M059J (cell line): ENCODE measurements at regions not wholly inside any gene's neighbourhood (a gene's known extent, or its start where the extent isn't known, plus 50 kb on each side); places are given as distances from the start of the nearest gene placed in this dataset.
A peak's percentile ranks its signal among the peaks of the same experiment; 100 is the strongest.
"Not testable (repeated sequence)": the region's sequence is repeated elsewhere in the genome, so short reads cannot be mapped to it uniquely, and the experiment has no call there.

Source experiments
- DNase-seq: peaks from one replicate; pipeline ENCODE4 v3.0.0-alpha.2; 2012; ENCODE audit warnings: low read depth

GRCh38 chr7:52261057-52261456 lies 774.4 kb upstream of the POM121L12 start:
- DNase-seq: no peak

- peak; percentile 3 for DNase-seq
Measured at GRCh38 chr7:52260046-52260665, 775.3 kb upstream of the POM121L12 start.

- no peak for DNase-seq
Measured at GRCh38 chr7:52257890-52258289, 777.5 kb upstream of the POM121L12 start.

- no peak for DNase-seq
Measured at GRCh38 chr7:52254396-52255010, 780.9 kb upstream of the POM121L12 start.

GRCh38 chr7:52253953-52254352 lies 781.5 kb upstream of the POM121L12 start:
- DNase-seq: no peak

- DNase-seq: no peak
Measured at GRCh38 chr7:52249741-52250140, 785.7 kb upstream of the POM121L12 start.

GRCh38 chr7:52247518-52247917 lies 787.9 kb upstream of the POM121L12 start:
- no peak for DNase-seq

- no peak for DNase-seq
Measured at GRCh38 chr7:52243685-52244084, 791.7 kb upstream of the POM121L12 start.

- DNase-seq: no peak
Measured at GRCh38 chr7:52233248-52233647, 802.2 kb upstream of the POM121L12 start.

- no peak for DNase-seq
Measured at GRCh38 chr7:52211930-52212329, 823.5 kb upstream of the POM121L12 start.

GRCh38 chr7:52209614-52210013 lies 825.8 kb upstream of the POM121L12 start:
- no peak for DNase-seq

- no peak for DNase-seq
Measured at GRCh38 chr7:52197221-52197620, 838.2 kb upstream of the POM121L12 start.

- DNase-seq: no peak
Measured at GRCh38 chr7:52195664-52196063, 839.8 kb upstream of the POM121L12 start.

GRCh38 chr7:52189153-52189778 lies 846.2 kb upstream of the POM121L12 start:
- no peak for DNase-seq

GRCh38 chr7:52184006-52184703 lies 851.3 kb upstream of the POM121L12 start:
- DNase-seq: no peak

GRCh38 chr7:52179934-52180333 lies 855.5 kb upstream of the POM121L12 start:
- no peak for DNase-seq

- no peak for DNase-seq
Measured at GRCh38 chr7:52168085-52168484, 851.5 kb upstream of the COBL start.

- no peak for DNase-seq
Measured at GRCh38 chr7:52163311-52163710, 846.7 kb upstream of the COBL start.

- DNase-seq: no peak
Measured at GRCh38 chr7:52161483-52161882, 844.9 kb upstream of the COBL start.

GRCh38 chr7:52159421-52159820 lies 842.8 kb upstream of the COBL start:
- DNase-seq: not testable (repeated sequence)

- no peak for DNase-seq
Measured at GRCh38 chr7:52154382-52154781, 837.8 kb upstream of the COBL start.

GRCh38 chr7:52151559-52151958 lies 835.0 kb upstream of the COBL start:
- no peak for DNase-seq

GRCh38 chr7:52150952-52151351 lies 834.3 kb upstream of the COBL start:
- DNase-seq: no peak
